Mesodermal cell (in vitro differentiated cells): ENCODE measurements at regions not wholly inside any gene's neighbourhood (a gene's known extent, or its start where the extent isn't known, plus 50 kb on each side); places are given as distances from the start of the nearest gene placed in this dataset.

ENCODE experiments used
- H3K27ac ChIP-seq: 2 replicates; pipeline ENCODE4 v1.7.0; 2013; ENCODE audit warnings: mild to moderate bottlenecking, low read depth, low read length, moderate library complexity; ENCODE audit not compliant: severe bottlenecking
- H3K36me3 ChIP-seq: 2 replicates; pipeline ENCODE4 v1.7.1; 2013; ENCODE audit warnings: mild to moderate bottlenecking, low read length, moderate library complexity; ENCODE audit not compliant: control insufficient read depth, insufficient read depth
- H3K4me1 ChIP-seq: one replicate; pipeline ENCODE4 v1.7.1; 2013; ENCODE audit warnings: mild to moderate bottlenecking, low read length; ENCODE audit not compliant: insufficient read depth, control insufficient read depth, poor library complexity, severe bottlenecking
- H3K4me3 ChIP-seq: 2 replicates; pipeline ENCODE4 v1.7.0; 2013; ENCODE audit warnings: low read length, control low read depth, mild to moderate bottlenecking; ENCODE audit not compliant: insufficient read depth, poor library complexity, severe bottlenecking; ENCODE audit errors: extremely low read depth
- H3K9me3 ChIP-seq: 2 replicates; pipeline ENCODE4 v1.7.1; 2013; ENCODE audit warnings: mild to moderate bottlenecking, low read length, moderate library complexity; ENCODE audit not compliant: control insufficient read depth
- WGBS, 2 experiments: methylation state at CpG; one replicate each; pipeline ENCODE4 v1.1.5; 2013; ENCODE audit warnings: missing lambda C conversion rate in 2 of 2; ENCODE audit not compliant: insufficient coverage in 2 of 2; 5-methylcytosine and 5-hydroxymethylcytosine counted together

GRCh38 chr13:50691681-50692263 is 151.7 kb downstream of the DLEU7 start:
- Histone ChIP-seq H3K27ac (peak overlapping the region; percentile 64), H3K4me1 (peaks cover 21% of the 10 kb centered on the region), H3K36me3 (no peaks in the 10 kb centered on the region), H3K9me3 (peaks cover 5% of the 10 kb centered on the region), H3K4me3 (no peak overlapping the region)
- 66 to 75% methylated on average over 4 to 6 of the region's 7 CpGs for WGBS, 2 experiments

GRCh38 chr13:50692396-50692915 is 151.0 kb downstream of the DLEU7 start:
- peaks cover 5% of the 10 kb centered on the region for H3K9me3 ChIP-seq
- peaks cover 21% of the 10 kb centered on the region for H3K4me1 ChIP-seq
- no peak overlapping the region for H3K4me3 ChIP-seq
- no peaks in the 10 kb centered on the region for H3K36me3 ChIP-seq
- peak overlapping the region; percentile 25 for H3K27ac ChIP-seq

- H3K27ac ChIP-seq = peak overlapping the region; percentile 89
- 48% methylated on average over 2 of the region's 2 CpGs; no CpG with 5 or more reads in 1 of the 2 experiments for WGBS, 2 experiments
- H3K36me3 ChIP-seq = no peaks in the 10 kb centered on the region
- no peak overlapping the region for H3K4me3 ChIP-seq
- peaks cover 21% of the 10 kb centered on the region for H3K4me1 ChIP-seq
- peaks cover 5% of the 10 kb centered on the region for H3K9me3 ChIP-seq
Measured at GRCh38 chr13:50693727-50694126, 149.8 kb downstream of the DLEU7 start.

- peaks cover 15% of the 10 kb centered on the region for H3K4me1 ChIP-seq
- 92 to 96% methylated on average over 2 to 3 of the region's 4 CpGs for WGBS, 2 experiments
- no peak overlapping the region for H3K27ac ChIP-seq
- no peak overlapping the region for H3K4me3 ChIP-seq
- H3K9me3 ChIP-seq = peaks cover 5% of the 10 kb centered on the region
- no peaks in the 10 kb centered on the region for H3K36me3 ChIP-seq
Measured at GRCh38 chr13:50697746-50698539, 145.5 kb downstream of the DLEU7 start.

- 66% methylated on average over 3 of the region's 4 CpGs; no CpG with 5 or more reads in 1 of the 2 experiments for WGBS, 2 experiments
- no peaks in the 10 kb centered on the region for H3K36me3 ChIP-seq
- H3K4me1 ChIP-seq = no peaks in the 10 kb centered on the region
- H3K9me3 ChIP-seq = peaks cover 5% of the 10 kb centered on the region
- H3K4me3 ChIP-seq = no peak overlapping the region
- H3K27ac ChIP-seq = no peak overlapping the region
Measured at GRCh38 chr13:50699874-50700663, 143.4 kb downstream of the DLEU7 start.

- H3K4me3 ChIP-seq = no peak overlapping the region
- 80% methylated on average over 1 of the region's 1 CpG; no CpG with 5 or more reads in 1 of the 2 experiments for WGBS, 2 experiments
- no peaks in the 10 kb centered on the region for H3K36me3 ChIP-seq
- H3K4me1 ChIP-seq = no peaks in the 10 kb centered on the region
- H3K27ac ChIP-seq = no peak overlapping the region
- peaks cover 5% of the 10 kb centered on the region for H3K9me3 ChIP-seq
Measured at GRCh38 chr13:50700664-50701305, 142.7 kb downstream of the DLEU7 start.

- Histone ChIP-seq H3K36me3 (no peaks in the 10 kb centered on the region), H3K27ac (no peak overlapping the region), H3K9me3 (peaks cover 2% of the 10 kb centered on the region), H3K4me3 (no peak overlapping the region), H3K4me1 (no peaks in the 10 kb centered on the region)
- whole genome bisulfite sequencing, 2 experiments = 100% methylated on average over 1 of the region's 2 CpGs
Measured at GRCh38 chr13:50701469-50701868, 142.0 kb downstream of the DLEU7 start.

GRCh38 chr13:50706505-50706904 is 137.0 kb downstream of the DLEU7 start:
- Histone ChIP-seq H3K9me3 (no peaks in the 10 kb centered on the region), H3K4me3 (no peak overlapping the region), H3K4me1 (no peaks in the 10 kb centered on the region), H3K36me3 (no peaks in the 10 kb centered on the region), H3K27ac (no peak overlapping the region)
- 91 to 100% methylated on average over 1 of the region's 2 CpGs for WGBS, 2 experiments

- no peak overlapping the region for H3K27ac ChIP-seq
- no peaks in the 10 kb centered on the region for H3K4me1 ChIP-seq
- 71 to 100% methylated on average over 1 of the region's 1 CpG for WGBS, 2 experiments
- no peak overlapping the region for H3K4me3 ChIP-seq
- H3K36me3 ChIP-seq = no peaks in the 10 kb centered on the region
- H3K9me3 ChIP-seq = no peaks in the 10 kb centered on the region
Measured at GRCh38 chr13:50707628-50708027, 135.9 kb downstream of the DLEU7 start.

GRCh38 chr13:50708461-50708860 is 135.0 kb downstream of the DLEU7 start:
- Histone ChIP-seq H3K27ac (no peak overlapping the region), H3K4me1 (no peaks in the 10 kb centered on the region), H3K4me3 (no peak overlapping the region), H3K36me3 (no peaks in the 10 kb centered on the region), H3K9me3 (no peaks in the 10 kb centered on the region)
- WGBS, 2 experiments = 89 to 94% methylated on average over 2 of the region's 3 CpGs
